K562 (cell line): ENCODE measurements at regions not wholly inside any gene's neighbourhood (a gene's known extent, or its start where the extent isn't known, plus 50 kb on each side); places are given as distances from the start of the nearest gene placed in this dataset.

Experiments
- ATAC-seq: fragments of 200-7000 bp; cut with Tn5 transposase; 3 replicates; pipeline ENCODE4 v1.9.1; 2020; ENCODE audit warnings: moderate library complexity
- BruUV-seq: library from RNA; stranded (reverse); fragments of 400-500 nt; replicated peaks from 2 replicates; lab custom pipeline; 2021; lab: Mats Ljungman, UMichigan
- CTCF ChIA-PET: fragments of 300-600 bp; formaldehyde crosslinking; extraction: SDS; loops from one replicate; lab custom pipeline; 2021; ENCODE audit warnings: low intra/inter-chr PET ratio; lab: Yijun Ruan, JAX
- POLR2A ChIA-PET: fragments of 300-600, 350-650 bp; sonication (Branson Sonifier 250); formaldehyde crosslinking; extraction: SDS; loops from one replicate; lab custom pipeline; 2021; ENCODE audit warnings: antibody characterized with exemption, inconsistent platforms; lab: Yijun Ruan, JAX
- DNase-seq, 4 experiments: peaks; one replicate each; pipeline versions ENCODE4 v3.0.0 to v3.0.0-alpha.2; 2011 to 2018; ENCODE audit warnings: low spot score in 3 of 4, mixed read lengths in 3 of 4; ENCODE audit errors: extremely low read depth in 1 of 4
- FAIRE-seq: peaks from 2 replicates; lab custom pipeline; 2011; peaks lifted over from hg19 to GRCh38; lab: Jason Lieb, UNC
- H2AFZ ChIP-seq: 2 replicates; pipeline ENCODE4 v1.6.0; 2011; ENCODE audit warnings: low read depth, low read length, control low read depth, inconsistent platforms
- H3K27ac ChIP-seq: fragments of 200-600 bp; 3 replicates; pipeline ENCODE4 v1.8.0; 2011; ENCODE audit warnings: low read depth, mild to moderate bottlenecking, control low read depth, inconsistent platforms, low read length, moderate library complexity, mixed read lengths; ENCODE audit errors: extremely low read depth
- H3K27me3 ChIP-seq, 2 experiments: fragments of 300-600 bp in 1 of 2; 2 replicates in 1 of 2; 3 replicates in 1 of 2; pipeline versions ENCODE4 v1.6.0 to v1.8.0; 2011; ENCODE audit warnings: inconsistent platforms in 2 of 2, low read length in 2 of 2, mild to moderate bottlenecking in 1 of 2, mixed read lengths in 1 of 2, moderate library complexity in 1 of 2; ENCODE audit not compliant: control insufficient read depth in 2 of 2, insufficient read depth in 2 of 2
- H3K36me3 ChIP-seq: fragments of 300-600 bp; 3 replicates; pipeline ENCODE4 v1.8.0; 2011; ENCODE audit warnings: mild to moderate bottlenecking, low read length, inconsistent platforms; ENCODE audit not compliant: control insufficient read depth, insufficient read depth
- H3K4me1 ChIP-seq, 2 experiments: fragments of 200-600 bp in 1 of 2; replicated peaks in 1 of 2; 2 replicates in 1 of 2; 3 replicates in 1 of 2; pipeline versions ENCODE4 v1.5.1 to v1.8.0; 2011; ENCODE audit warnings: inconsistent platforms in 2 of 2, low read length in 2 of 2, mild to moderate bottlenecking in 1 of 2, mixed read lengths in 1 of 2, moderate library complexity in 1 of 2; ENCODE audit not compliant: control insufficient read depth in 2 of 2, insufficient read depth in 2 of 2
- H3K4me2 ChIP-seq: 2 replicates; pipeline ENCODE4 v1.6.1; 2011; ENCODE audit warnings: low read length, control low read depth, inconsistent platforms, mixed read lengths; ENCODE audit not compliant: insufficient read depth
- H3K4me3 ChIP-seq: fragments of 200-600 bp; sonication (generic), shearing (Covaris generic); 2 replicates; pipeline ENCODE4 v1.5.1; 2016; ENCODE audit warnings: control low read depth, inconsistent platforms
- H3K79me2 ChIP-seq: fragments of 200-600 bp; 3 replicates; pipeline ENCODE4 v1.8.0; 2011; ENCODE audit warnings: low read length, inconsistent platforms; ENCODE audit not compliant: control insufficient read depth, insufficient read depth
- H3K9ac ChIP-seq, 2 experiments: 2 replicates each; pipeline versions ENCODE4 v1.6.0 to v1.6.1; 2011; ENCODE audit warnings: low read depth in 2 of 2, low read length in 2 of 2, control low read depth in 1 of 2, inconsistent platforms in 1 of 2, mild to moderate bottlenecking in 1 of 2, mixed read lengths in 1 of 2; ENCODE audit not compliant: insufficient read depth in 1 of 2
- H3K9me1 ChIP-seq: one replicate; pipeline ENCODE4 v1.6.0; 2011; ENCODE audit warnings: inconsistent platforms, mild to moderate bottlenecking, low read length, moderate library complexity; ENCODE audit not compliant: control insufficient read depth, insufficient read depth
- H3K9me3 ChIP-seq: replicated peaks from 2 replicates; pipeline ENCODE4 v1.5.1; 2011; ENCODE audit warnings: low read depth, low read length, inconsistent platforms; ENCODE audit not compliant: control insufficient read depth, insufficient read depth
- H4K20me1 ChIP-seq: replicated peaks from 2 replicates; pipeline ENCODE4 v1.6.1; 2011; ENCODE audit warnings: low read length, inconsistent platforms, mixed read lengths; ENCODE audit not compliant: control insufficient read depth, insufficient read depth
- CHD1 ChIP-seq: fragments of 200-600 bp; sonication (generic); IDR thresholded peaks from one replicate; pipeline ENCODE4 v1.6.1; 2012; ENCODE audit warnings: mild to moderate bottlenecking, moderate library complexity, low read length, inconsistent platforms
- CLOCK ChIP-seq: fragments of 250-450 bp; sonication (Bioruptor Pico); IDR thresholded peaks from 2 replicates; pipeline ENCODE4 v1.4.0; 2020; ENCODE audit warnings: mild to moderate bottlenecking, moderate library complexity, borderline replicate concordance
- DLX4 ChIP-seq: fragments of 250-450 bp; sonication (Bioruptor Pico); IDR thresholded peaks from 2 replicates; pipeline ENCODE4 v1.6.1; 2021; ENCODE audit warnings: mild to moderate bottlenecking
- GTF2B ChIP-seq: IDR thresholded peaks from 2 replicates; pipeline ENCODE4 v1.6.1; 2011; ENCODE audit not compliant: insufficient read length; ENCODE audit errors: extremely low read depth
- ILF3 ChIP-seq: fragments of 450-650 bp; IDR thresholded peaks from 2 replicates; pipeline ENCODE4 v1.6.1; 2018; ENCODE audit warnings: antibody characterized with exemption, mild to moderate bottlenecking, moderate library complexity, borderline replicate concordance
- KDM5B ChIP-seq: fragments of 200-600 bp; sonication (generic); IDR thresholded peaks from 2 replicates; pipeline ENCODE4 v1.6.1; 2012; ENCODE audit warnings: low read depth, mild to moderate bottlenecking, moderate library complexity, low read length, control low read depth, inconsistent platforms; ENCODE audit not compliant: insufficient replicate concordance
- PPARD ChIP-seq: fragments of 250-450 bp; sonication (Bioruptor Pico); IDR thresholded peaks from 2 replicates; pipeline ENCODE4 v1.8.0; 2022; ENCODE audit warnings: inconsistent platforms, mild to moderate bottlenecking, moderate library complexity
- SMARCE1 ChIP-seq: fragments of 450-650 bp; IDR thresholded peaks from 2 replicates; pipeline ENCODE4 v1.7.1; 2016; ENCODE audit warnings: mild to moderate bottlenecking
- USF2 ChIP-seq: sonication (generic); formaldehyde crosslinking; IDR thresholded peaks from 2 replicates; pipeline ENCODE4 v1.5.0; 2020; ENCODE audit warnings: missing genetic modification reagents
- ZBTB2 ChIP-seq: fragments of 450-650 bp; IDR thresholded peaks from 2 replicates; pipeline ENCODE4 v1.6.1; 2016; ENCODE audit warnings: antibody characterized with exemption
- ZNF121 ChIP-seq: sonication (generic); formaldehyde crosslinking; conservative IDR thresholded peaks from 2 replicates; pipeline ENCODE4 v1.8.0; 2022; ENCODE audit warnings: missing genetic modification reagents
- ZNF512 ChIP-seq: IDR thresholded peaks from 2 replicates; pipeline ENCODE4 v1.6.1; 2016; ENCODE audit warnings: missing genetic modification characterization, missing compliant biosample characterization
- ZNF778 ChIP-seq: fragments of 450-650 bp; formaldehyde crosslinking; IDR thresholded peaks from 2 replicates; pipeline ENCODE4 v1.4.0; 2020; ENCODE audit warnings: mild to moderate bottlenecking, moderate library complexity
- WGBS: fragments of 100-300 bp; shearing (Covaris generic); methylation state at CpG from one replicate; pipeline ENCODE4 v1.1.6; 2016; ENCODE audit warnings: low coverage, mixed read lengths; ENCODE audit not compliant: insufficient coverage; ENCODE audit errors: missing lambda C conversion rate; 5-methylcytosine and 5-hydroxymethylcytosine counted together
- in situ Hi-C: fragments of 300-500 bp; cut with MboI; formaldehyde crosslinking; loops from 4 replicates; pipeline ENCODE4 v1.15.0; 2018; ENCODE audit warnings: inconsistent platforms, mixed read lengths
- intact Hi-C: fragments of 100-400 bp; cut with micrococcal nuclease; formaldehyde crosslinking; loops from 2 replicates; pipeline ENCODE4 v1.14.2; 2022

- WGBS = under 1% methylated on average over 22 of the region's 22 CpGs
- Histone ChIP-seq H3K79me2 (no peaks in the 10 kb centered on the region), H3K36me3 (no peaks in the 10 kb centered on the region), H3K9me1 (no peaks in the 10 kb centered on the region), H3K27me3 (peaks cover 48 to 63% of the 10 kb centered on the region in 2 experiments), H3K9ac (no peak overlapping the region), H2AFZ (no peak overlapping the region), H4K20me1 (no peaks in the 10 kb centered on the region), H3K27ac (no peak overlapping the region), H3K4me1 (no peaks in the 10 kb centered on the region), H3K4me3 (no peak overlapping the region), H3K4me2 (no peak overlapping the region), H3K9me3 (no peaks in the 10 kb centered on the region)
- no peak for TF ChIP-seq SMARCE1
- no peak for TF ChIP-seq CHD1
- no peak for TF ChIP-seq CLOCK (CRISPR knock-in tag)
- TF ChIP-seq PPARD (CRISPR knock-in tag) = no peak
- no peak for TF ChIP-seq KDM5B
- TF ChIP-seq ZNF512 (tag) = no peak
- no peak for TF ChIP-seq ILF3
- no peak for TF ChIP-seq USF2 (CRISPR knock-in tag)
- TF ChIP-seq ZBTB2 = no peak
- no peak for TF ChIP-seq DLX4 (CRISPR knock-in tag)
- TF ChIP-seq ZNF778 (CRISPR knock-in tag) = no peak
- TF ChIP-seq GTF2B = no peak
- no peak for TF ChIP-seq ZNF121
- in situ Hi-C loops (no loop called here), intact Hi-C loops (no loop called here)
- DNase-seq (no peak), ATAC-seq (no peak), FAIRE-seq (no peak)
- POLR2A ChIA-PET = interaction anchor here (1.5 to 1.7 kb wide), 2 partner anchors 8 to 12 kb away, joined by 4 read pairs; no protein-coding TSS in a partner anchor
- CTCF ChIA-PET = no interaction called here
- BruUV-seq = no TSS peak
These were observed 155.2 kb downstream of the VAPA start for GRCh38 chr18:10068766-10069567.
